Spleen (tissue), 11 donors: ENCODE measurements at regions not wholly inside any gene's neighbourhood (a gene's known extent, or its start where the extent isn't known, plus 50 kb on each side); places are given as distances from the start of the nearest gene placed in this dataset.

Experiments
- DNase-seq: peaks from one replicate; pipeline ENCODE4 v3.0.0-alpha.2; 2020
- H3K27ac ChIP-seq, 8 donors: fragments of 200-600 bp; sonication (generic) in 7 of 8; 1 replicate in 4 of 8; 2 replicates in 4 of 8; pipeline versions ENCODE4 v1.5.0 to v1.8.0; 2016 to 2021; ENCODE audit warnings: inconsistent platforms in 4 of 8, mild to moderate bottlenecking in 4 of 8, moderate library complexity in 1 of 8
- H3K27me3 ChIP-seq, 7 donors: fragments of 200-600 bp; sonication (generic) in 6 of 7; replicated peaks in 1 of 7; 1 replicate in 4 of 7; 2 replicates in 3 of 7; pipeline versions ENCODE4 v1.5.0 to v1.8.0; 2016 to 2021; ENCODE audit warnings: inconsistent platforms in 3 of 7, mild to moderate bottlenecking in 1 of 7
- H3K36me3 ChIP-seq, 6 donors: fragments of 200-600 bp; sonication (generic) in 5 of 6; 1 replicate in 4 of 6; 2 replicates in 2 of 6; pipeline versions ENCODE4 v1.5.0 to v1.8.0; 2016 to 2021; ENCODE audit warnings: inconsistent platforms in 2 of 6
- H3K4me1 ChIP-seq, 6 donors: fragments of 200-600 bp; sonication (generic) in 5 of 6; 1 replicate in 3 of 6; 2 replicates in 3 of 6; pipeline versions ENCODE4 v1.5.0 to v1.8.0; 2016 to 2021; ENCODE audit warnings: inconsistent platforms in 3 of 6
- H3K4me3 ChIP-seq, 8 donors: fragments of 200-600 bp; sonication (generic) in 7 of 8; 1 replicate in 4 of 8; 2 replicates in 4 of 8; pipeline versions ENCODE4 v1.5.0 to v1.8.0; 2016 to 2021; ENCODE audit warnings: inconsistent platforms in 4 of 8, mild to moderate bottlenecking in 4 of 8, moderate library complexity in 2 of 8
- H3K9me3 ChIP-seq, 8 donors: fragments of 200-600 bp; sonication (generic) in 7 of 8; 1 replicate in 4 of 8; 2 replicates in 4 of 8; pipeline versions ENCODE4 v1.5.0 to v1.8.0; 2016 to 2021; ENCODE audit warnings: inconsistent platforms in 4 of 8
- CTCF ChIP-seq, 11 experiments: fragments of 200-600 bp in 7 of 11; fragments of 450-650 bp in 4 of 11; sonication (generic) in 4 of 11; IDR thresholded peaks in 8 of 11; conservative IDR thresholded peaks in 3 of 11; 1 replicate in 7 of 11; 2 replicates in 4 of 11; pipeline versions ENCODE4 v1.4.0 to v1.8.0; 2016 to 2021; ENCODE audit warnings: antibody characterized with exemption in 11 of 11, inconsistent platforms in 4 of 11, mild to moderate bottlenecking in 1 of 11
- POLR2A ChIP-seq, 3 donors: fragments of 450-650 bp; IDR thresholded peaks; one replicate each; pipeline ENCODE4 v1.5.1; 2017; ENCODE audit warnings: antibody characterized with exemption in 3 of 3, mild to moderate bottlenecking in 1 of 3
- POLR2AphosphoS5 ChIP-seq, 3 donors: sonication (generic); formaldehyde crosslinking; IDR thresholded peaks; one replicate each; pipeline ENCODE4 v1.5.1; 2017; ENCODE audit warnings: antibody characterized with exemption in 3 of 3
- WGBS, 5 donors: extraction: QIAGEN DNeasy Blood & Tissue Kit in 3 of 5; methylation state at CpG; one replicate each; pipeline versions ENCODE4 v1.1.5 to v1.1.7; 2013 to 2018; 5-methylcytosine and 5-hydroxymethylcytosine counted together
- intact Hi-C: fragments of 100-400 bp; cut with DNase I; formaldehyde crosslinking; loops from one replicate; pipeline ENCODE4 v1.15.0; 2023; ENCODE audit warnings: low total_unique reads
- donor health status: healthy with polysubstance abuse.
- donor health status: DM: no; HTN: no; CAD: no; lungs with moderate emphysema.
- donor health status: DM: no; HTN: no; CAD: no.
- donor health status: Bipolar disorder and iron deficiency.
- donor health status: healthy.
- donor health status: DM: no; HTN: no; CAD: no.
- donor health status: DM: yes; HTN: yes; CAD: no.

- Histone ChIP-seq H3K4me1 (peaks cover 0 to 22% (median 1%) of the 10 kb centered on the region in 6 donors), H3K27ac (peak overlapping the region in 4 of 8 donors; percentile 1 to 51 (median 22)), H3K27me3 (no peaks in the 10 kb centered on the region), H3K36me3 (no peaks in the 10 kb centered on the region), H3K4me3 (no peak overlapping the region), H3K9me3 (no peaks in the 10 kb centered on the region)
- intact Hi-C loops, result loop anchor here (10.0 kb wide), 1 partner anchor 209 kb away; the partner anchor contains the start of gene KALRN
- 80 to 93% (median 86%) methylated on average over 5 of the region's 5 CpGs for WGBS, 5 donors
- TF ChIP-seq POLR2AphosphoS5 (IDR thresholded peaks at IDR 0.05) (no peak), POLR2A (IDR thresholded peaks at IDR 0.05) (no peak), CTCF (IDR thresholded peaks at IDR 0.05 in 8 of 11, conservative IDR thresholded peaks at IDR 0.05 in 3 of 11) (no peak)
- DNase-seq, result no peak
Measured at GRCh38 chr3:124243177-124243859, 251.4 kb upstream of the ROPN1 start.

GRCh38 chr3:124246376-124246775 lies 254.5 kb upstream of the ROPN1 start:
- TF ChIP-seq POLR2AphosphoS5 (IDR thresholded peaks at IDR 0.05), result no peak
- TF ChIP-seq CTCF (IDR thresholded peaks at IDR 0.05 in 8 of 11, conservative IDR thresholded peaks at IDR 0.05 in 3 of 11), result no peak
- TF ChIP-seq POLR2A (IDR thresholded peaks at IDR 0.05), result no peak
- Histone ChIP-seq H3K9me3 (no peaks in the 10 kb centered on the region), H3K27ac (peak overlapping the region in 4 of 8 donors; percentile 6 to 89 (median 46)), H3K4me3 (no peak overlapping the region), H3K4me1 (peaks cover 0 to 50% (median 18%) of the 10 kb centered on the region in 6 donors), H3K36me3 (no peaks in the 10 kb centered on the region), H3K27me3 (peaks cover 0 to 6% (median 0%) of the 10 kb centered on the region in 7 donors)
- 93 to 99% (median 96%) methylated on average over 1 of the region's 1 CpG for WGBS, 5 donors
- DNase-seq, result no peak
- intact Hi-C loops, result loop anchor here (10.0 kb wide), 1 partner anchor 212 kb away; the partner anchor contains the start of gene KALRN

GRCh38 chr3:124246949-124247348 lies 255.0 kb upstream of the ROPN1 start:
- Histone ChIP-seq H3K9me3 (no peaks in the 10 kb centered on the region), H3K27ac (peak overlapping the region in 3 of 8 donors; percentile 86 to 91 (median 89)), H3K4me1 (peaks cover 0 to 50% (median 18%) of the 10 kb centered on the region in 6 donors), H3K4me3 (no peak overlapping the region), H3K36me3 (no peaks in the 10 kb centered on the region), H3K27me3 (peaks cover 0 to 6% (median 0%) of the 10 kb centered on the region in 7 donors)
- intact Hi-C loops, result loop anchor here (10.0 kb wide), 1 partner anchor 212 kb away; the partner anchor contains the start of gene KALRN
- TF ChIP-seq POLR2AphosphoS5 (IDR thresholded peaks at IDR 0.05) (no peak), CTCF (IDR thresholded peaks at IDR 0.05 in 8 of 11, conservative IDR thresholded peaks at IDR 0.05 in 3 of 11) (peak in 1 of 11 experiments; percentile 30), POLR2A (IDR thresholded peaks at IDR 0.05) (no peak)
- 83 to 99% (median 89%) methylated on average over 2 of the region's 2 CpGs for WGBS, 5 donors
- no peak for DNase-seq

GRCh38 chr3:124248471-124249028 lies 256.6 kb upstream of the ROPN1 start:
- WGBS, 5 donors, result 19 to 42% (median 33%) methylated on average over 4 of the region's 4 CpGs
- Histone ChIP-seq H3K4me3 (no peak overlapping the region), H3K9me3 (no peaks in the 10 kb centered on the region), H3K27ac (peak overlapping the region; percentile 63 to 91 (median 80)), H3K36me3 (no peaks in the 10 kb centered on the region), H3K4me1 (peaks cover 0 to 49% (median 18%) of the 10 kb centered on the region in 6 donors), H3K27me3 (peaks cover 0 to 6% (median 0%) of the 10 kb centered on the region in 7 donors)
- intact Hi-C loops, result loop anchor here (10.0 kb wide), 1 partner anchor 214 kb away; the partner anchor contains the start of gene KALRN
- DNase-seq, result peak; percentile 78
- TF ChIP-seq CTCF (IDR thresholded peaks at IDR 0.05 in 8 of 11, conservative IDR thresholded peaks at IDR 0.05 in 3 of 11) (no peak), POLR2AphosphoS5 (IDR thresholded peaks at IDR 0.05) (peak in 1 of 3 donors; percentile 88)
